GM10266 (cell line): ENCODE measurements at regions not wholly inside any gene's neighbourhood (a gene's known extent, or its start where the extent isn't known, plus 50 kb on each side); places are given as distances from the start of the nearest gene placed in this dataset.

Experiments used
- DNase-seq: peaks from one replicate; pipeline ENCODE4 v3.0.0; 2012; ENCODE audit errors: extremely low spot score
- CTCF ChIP-seq: IDR thresholded peaks from 2 replicates; pipeline ENCODE4 v1.5.1; 2012; ENCODE audit warnings: mild to moderate bottlenecking, low read depth; ENCODE audit not compliant: control insufficient read depth, insufficient read depth; ENCODE audit errors: missing control alignments

GRCh38 chr2:144310889-144311608 is 208.9 kb downstream of the ZEB2 start:
- no peak for DNase-seq

GRCh38 chr2:144310484-144310883 is 209.4 kb downstream of the ZEB2 start:
- no peak for TF ChIP-seq CTCF
- DNase-seq, result no peak

More at GRCh38 chr2:144310889-144311608, 208.9 kb downstream of the ZEB2 start:
- TF ChIP-seq CTCF, result no peak

- TF ChIP-seq CTCF, result no peak
- DNase-seq, result no peak
Observed at GRCh38 chr2:144307711-144308110, 212.2 kb downstream of the ZEB2 start.

GRCh38 chr2:144304202-144304601 is 215.7 kb downstream of the ZEB2 start:
- no peak for TF ChIP-seq CTCF
- DNase-seq, result no peak

GRCh38 chr2:144300632-144301031 is 219.3 kb downstream of the ZEB2 start:
- no peak for DNase-seq
- TF ChIP-seq CTCF, result no peak

GRCh38 chr2:144290276-144290675 is 229.6 kb downstream of the ZEB2 start:
- TF ChIP-seq CTCF, result no peak
- DNase-seq, result no peak

- no peak for DNase-seq
- TF ChIP-seq CTCF, result no peak
Observed at GRCh38 chr2:144288438-144288837, 231.5 kb downstream of the ZEB2 start.
